OCI-LY3 (cell line): ENCODE measurements at regions not wholly inside any gene's neighbourhood (a gene's known extent, or its start where the extent isn't known, plus 50 kb on each side); places are given as distances from the start of the nearest gene placed in this dataset.

Experiments
- EZH2phosphoT487 ChIP-seq: fragments of 200-600 bp; shearing (Covaris generic); IDR thresholded peaks from 2 replicates; pipeline ENCODE4 v1.6.1; 2018; ENCODE audit warnings: antibody characterized with exemption, mixed run types, low read depth
- TF ChIP-seq, protein P1 (sequence below): fragments of 200-600, 300-600 bp; sonication (generic); IDR thresholded peaks from 2 replicates; pipeline ENCODE4 v1.5.1; 2014; ENCODE audit warnings: antibody characterized with exemption, low read length, low read depth

DNA sequence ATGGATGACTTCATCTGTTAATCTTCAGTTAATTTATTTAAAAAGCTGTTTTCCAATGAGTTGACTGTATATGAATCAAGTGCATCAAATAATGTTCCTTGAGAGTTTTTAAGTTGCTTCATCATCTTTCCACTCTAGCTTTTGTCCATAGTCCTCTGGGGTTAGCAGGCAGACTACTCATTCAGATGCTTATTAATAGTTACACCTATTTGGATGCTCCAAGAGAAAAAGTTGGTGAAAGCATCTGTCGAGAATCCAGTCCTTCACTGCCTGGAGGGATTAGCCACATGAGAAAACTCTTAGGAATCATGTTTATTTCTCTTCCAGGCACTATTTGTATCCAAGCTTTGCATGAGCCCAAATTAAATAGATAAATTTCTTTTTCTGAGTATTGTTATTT lies 70.2 kb downstream of the DACT1 start:
- TF ChIP-seq, protein P1, sequence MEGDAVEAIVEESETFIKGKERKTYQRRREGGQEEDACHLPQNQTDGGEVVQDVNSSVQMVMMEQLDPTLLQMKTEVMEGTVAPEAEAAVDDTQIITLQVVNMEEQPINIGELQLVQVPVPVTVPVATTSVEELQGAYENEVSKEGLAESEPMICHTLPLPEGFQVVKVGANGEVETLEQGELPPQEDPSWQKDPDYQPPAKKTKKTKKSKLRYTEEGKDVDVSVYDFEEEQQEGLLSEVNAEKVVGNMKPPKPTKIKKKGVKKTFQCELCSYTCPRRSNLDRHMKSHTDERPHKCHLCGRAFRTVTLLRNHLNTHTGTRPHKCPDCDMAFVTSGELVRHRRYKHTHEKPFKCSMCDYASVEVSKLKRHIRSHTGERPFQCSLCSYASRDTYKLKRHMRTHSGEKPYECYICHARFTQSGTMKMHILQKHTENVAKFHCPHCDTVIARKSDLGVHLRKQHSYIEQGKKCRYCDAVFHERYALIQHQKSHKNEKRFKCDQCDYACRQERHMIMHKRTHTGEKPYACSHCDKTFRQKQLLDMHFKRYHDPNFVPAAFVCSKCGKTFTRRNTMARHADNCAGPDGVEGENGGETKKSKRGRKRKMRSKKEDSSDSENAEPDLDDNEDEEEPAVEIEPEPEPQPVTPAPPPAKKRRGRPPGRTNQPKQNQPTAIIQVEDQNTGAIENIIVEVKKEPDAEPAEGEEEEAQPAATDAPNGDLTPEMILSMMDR = no peak
- TF ChIP-seq EZH2phosphoT487 = no peak
